PC-9 (cell line): ENCODE measurements at regions not wholly inside any gene's neighbourhood (a gene's known extent, or its start where the extent isn't known, plus 50 kb on each side); places are given as distances from the start of the nearest gene placed in this dataset.

Experiments used
- EZH2 ChIP-seq: fragments of 200-600 bp; sonication (generic); IDR thresholded peaks from 2 replicates; pipeline ENCODE4 v1.8.0; 2017; ENCODE audit warnings: antibody characterized with exemption, low read depth
- TF ChIP-seq, protein P1 (sequence below): fragments of 200-600 bp; sonication (generic); conservative IDR thresholded peaks from 2 replicates; pipeline ENCODE4 v1.6.1; 2017; ENCODE audit warnings: mixed run types, antibody characterized with exemption, mild to moderate bottlenecking, moderate library complexity

DNA sequence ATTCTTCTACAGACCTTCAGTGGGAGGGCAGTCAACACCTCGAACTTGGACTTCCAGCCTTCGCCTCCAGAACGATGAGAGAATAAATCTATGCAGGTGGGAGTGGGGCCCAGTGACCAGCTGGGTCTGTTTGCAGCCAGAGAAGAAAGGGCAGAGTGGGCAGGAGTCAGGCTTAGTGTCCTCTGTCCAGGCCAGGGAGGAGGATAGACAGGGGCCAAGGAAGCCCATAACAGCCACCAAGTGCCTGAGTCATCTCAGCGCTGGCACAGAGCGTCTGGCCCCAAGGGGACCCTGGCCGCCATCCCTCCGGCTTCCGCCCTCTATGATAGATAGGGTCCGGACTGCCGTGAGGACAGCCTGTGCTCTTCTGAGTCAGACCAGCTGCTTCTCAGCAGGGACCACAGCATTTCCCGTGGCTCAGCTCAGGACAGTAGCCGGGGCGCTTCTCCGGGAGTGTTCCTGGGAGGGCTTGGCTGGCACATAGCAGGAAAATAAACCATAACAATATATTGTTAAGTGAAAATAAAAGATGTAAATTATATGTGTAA, 133.1 kb upstream of the C1orf174 start:
- TF ChIP-seq, protein P1, sequence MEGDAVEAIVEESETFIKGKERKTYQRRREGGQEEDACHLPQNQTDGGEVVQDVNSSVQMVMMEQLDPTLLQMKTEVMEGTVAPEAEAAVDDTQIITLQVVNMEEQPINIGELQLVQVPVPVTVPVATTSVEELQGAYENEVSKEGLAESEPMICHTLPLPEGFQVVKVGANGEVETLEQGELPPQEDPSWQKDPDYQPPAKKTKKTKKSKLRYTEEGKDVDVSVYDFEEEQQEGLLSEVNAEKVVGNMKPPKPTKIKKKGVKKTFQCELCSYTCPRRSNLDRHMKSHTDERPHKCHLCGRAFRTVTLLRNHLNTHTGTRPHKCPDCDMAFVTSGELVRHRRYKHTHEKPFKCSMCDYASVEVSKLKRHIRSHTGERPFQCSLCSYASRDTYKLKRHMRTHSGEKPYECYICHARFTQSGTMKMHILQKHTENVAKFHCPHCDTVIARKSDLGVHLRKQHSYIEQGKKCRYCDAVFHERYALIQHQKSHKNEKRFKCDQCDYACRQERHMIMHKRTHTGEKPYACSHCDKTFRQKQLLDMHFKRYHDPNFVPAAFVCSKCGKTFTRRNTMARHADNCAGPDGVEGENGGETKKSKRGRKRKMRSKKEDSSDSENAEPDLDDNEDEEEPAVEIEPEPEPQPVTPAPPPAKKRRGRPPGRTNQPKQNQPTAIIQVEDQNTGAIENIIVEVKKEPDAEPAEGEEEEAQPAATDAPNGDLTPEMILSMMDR = no peak
- no peak for TF ChIP-seq EZH2
